HG03108 (cell line): ENCODE measurements at regions not wholly inside any gene's neighbourhood (a gene's known extent, or its start where the extent isn't known, plus 50 kb on each side); places are given as distances from the start of the nearest gene placed in this dataset.

Source experiments
- ATAC-seq: cut with Tn5 transposase; IDR thresholded peaks from one replicate; pipeline ENCODE4 v1.9.1; 2021; ENCODE audit warnings: moderate library complexity; ENCODE audit not compliant: unreplicated experiment

GRCh38 chr4:22987870-22988269 is 295.1 kb downstream of the GBA3 start:
- no peak for ATAC-seq

DNA sequence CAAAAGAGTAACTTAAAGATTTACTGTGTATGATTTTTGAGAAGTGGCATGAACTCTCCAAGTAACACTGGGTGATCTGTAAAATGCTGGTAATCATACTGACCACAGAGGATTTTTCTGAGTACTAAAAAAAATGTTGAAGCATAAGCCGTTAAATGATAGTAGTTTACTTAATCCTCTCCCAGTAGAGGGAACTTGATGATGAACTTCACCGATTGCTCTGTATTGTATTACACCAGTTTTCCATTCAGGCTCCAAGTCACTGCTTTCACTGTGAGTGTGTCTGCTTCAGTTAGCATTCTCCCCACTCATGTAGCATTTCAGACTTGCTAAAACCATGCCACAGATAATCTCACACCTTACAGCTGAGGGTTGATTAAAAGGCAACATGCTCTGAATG is 294.1 kb downstream of the GBA3 start:
- no peak for ATAC-seq

DNA sequence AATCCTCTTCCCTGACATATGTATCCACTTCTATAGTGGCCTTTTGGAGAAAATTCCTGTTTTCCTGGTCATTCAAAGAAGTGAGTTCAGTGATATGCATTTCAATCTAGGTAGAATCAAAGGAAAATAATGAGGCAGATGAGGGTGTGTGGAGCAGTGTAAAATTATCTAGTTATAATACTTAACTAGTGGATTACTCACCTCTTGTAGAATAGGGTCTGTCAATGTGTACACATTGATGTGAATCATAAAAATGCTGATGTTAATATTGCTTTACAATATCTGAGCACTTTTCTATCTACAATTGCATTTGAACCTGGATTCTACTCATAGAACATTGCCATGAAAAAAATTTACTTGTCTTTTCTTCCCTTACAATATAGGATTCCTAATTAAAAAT is 293.5 kb downstream of the GBA3 start:
- ATAC-seq = no peak

DNA sequence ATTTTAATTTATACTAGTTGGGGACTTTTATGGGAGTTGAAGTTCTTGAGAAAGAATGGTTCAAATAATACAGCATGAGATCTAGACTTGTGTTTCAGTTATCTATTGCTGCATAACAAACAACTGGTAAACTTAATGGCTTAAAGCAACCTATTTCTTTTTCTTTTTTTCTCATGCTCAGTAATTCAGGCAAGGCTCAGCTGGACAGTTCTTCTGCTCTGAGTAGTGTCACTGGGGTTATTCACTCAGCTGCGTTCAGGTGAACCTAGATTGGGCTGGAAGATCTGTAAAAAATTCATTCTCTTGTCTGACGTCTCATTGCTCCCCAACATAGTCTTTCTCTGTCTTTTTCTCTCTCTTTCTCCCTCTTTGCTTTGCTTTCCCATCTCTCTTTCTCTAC is 291.7 kb downstream of the GBA3 start:
- ATAC-seq = no peak

GRCh38 chr4:22978656-22979055 is 285.9 kb downstream of the GBA3 start:
- ATAC-seq = no peak

- ATAC-seq = no peak
Observed at GRCh38 chr4:22970665-22971064, 277.9 kb downstream of the GBA3 start.

- no peak for ATAC-seq
Observed at GRCh38 chr4:22969287-22969896, 276.7 kb downstream of the GBA3 start.

GRCh38 chr4:22962295-22962694 is 269.6 kb downstream of the GBA3 start:
- no peak for ATAC-seq

DNA sequence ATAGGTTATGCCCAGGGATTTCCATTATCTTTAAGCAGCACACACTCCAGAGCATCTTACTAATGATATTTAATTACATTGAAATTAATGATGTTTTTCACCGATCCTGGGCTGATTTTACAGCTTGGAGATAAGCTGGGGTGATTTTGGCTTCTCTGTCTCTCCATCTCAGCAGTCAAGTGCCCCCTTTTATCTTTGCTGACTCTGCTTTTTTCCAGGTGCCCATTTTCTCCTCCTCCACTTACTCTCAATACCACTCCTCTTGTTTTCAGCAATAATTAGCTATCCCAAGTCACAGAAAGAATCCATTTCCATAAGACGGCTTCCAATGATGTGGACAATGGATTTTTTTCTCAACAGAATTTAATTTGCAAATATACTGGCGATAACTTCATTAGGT is 266.7 kb downstream of the GBA3 start:
- ATAC-seq = no peak

DNA sequence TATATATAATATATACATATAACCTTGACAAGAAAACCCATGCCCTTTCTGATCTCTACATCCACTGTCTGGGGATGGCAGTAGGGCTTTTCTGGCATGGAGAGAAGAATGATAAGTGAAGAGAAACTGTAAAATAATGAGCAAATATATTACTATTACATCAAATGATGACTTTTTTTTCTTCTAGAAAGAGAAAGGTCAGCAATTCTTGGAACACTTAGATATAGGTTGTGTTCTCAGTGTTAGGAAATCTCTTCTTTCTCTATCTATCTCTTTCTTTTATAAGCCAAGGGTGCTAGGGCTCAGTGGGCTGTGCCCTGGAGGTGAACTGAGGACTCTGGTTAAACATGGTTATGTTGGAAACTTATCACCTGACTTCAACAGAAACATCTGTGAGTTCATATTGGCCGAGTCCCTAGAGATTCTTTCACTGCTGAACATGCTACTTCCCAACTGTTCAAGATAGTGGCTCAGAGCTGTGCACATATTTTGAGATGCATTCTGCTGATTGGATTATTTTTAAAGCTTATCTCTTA is 265.1 kb downstream of the GBA3 start:
- ATAC-seq = no peak

DNA sequence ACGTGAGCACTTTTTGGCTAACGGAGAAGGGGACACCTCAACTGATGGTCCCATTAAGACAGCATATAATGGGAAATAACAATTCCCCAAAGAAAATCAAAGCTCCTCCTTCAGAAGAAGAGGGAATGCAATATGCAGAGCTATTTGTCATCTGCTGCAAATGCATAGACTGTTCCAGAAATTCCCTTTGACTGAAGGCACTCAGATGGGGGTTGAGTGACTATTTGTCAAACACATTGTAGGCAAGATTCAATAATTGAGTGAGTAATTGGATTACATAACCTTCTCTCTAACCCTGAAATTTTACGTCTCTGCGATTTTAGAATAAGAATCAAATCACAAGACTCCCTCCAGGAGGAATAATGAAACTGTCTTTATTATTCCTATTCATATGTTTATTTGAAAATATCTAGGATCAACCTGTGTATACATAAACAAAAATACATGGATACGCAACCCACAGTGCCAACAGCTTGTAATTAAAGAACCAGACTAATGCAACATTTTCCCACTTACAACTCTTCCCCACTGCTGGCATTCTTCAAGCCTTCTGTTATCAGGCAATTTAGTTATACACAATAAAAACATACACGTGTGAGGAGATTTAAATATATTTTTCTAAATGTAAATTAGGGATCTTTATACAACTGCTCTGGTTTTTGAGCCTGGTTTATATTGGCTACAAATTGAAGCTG is 256.6 kb downstream of the GBA3 start:
- no peak for ATAC-seq

DNA sequence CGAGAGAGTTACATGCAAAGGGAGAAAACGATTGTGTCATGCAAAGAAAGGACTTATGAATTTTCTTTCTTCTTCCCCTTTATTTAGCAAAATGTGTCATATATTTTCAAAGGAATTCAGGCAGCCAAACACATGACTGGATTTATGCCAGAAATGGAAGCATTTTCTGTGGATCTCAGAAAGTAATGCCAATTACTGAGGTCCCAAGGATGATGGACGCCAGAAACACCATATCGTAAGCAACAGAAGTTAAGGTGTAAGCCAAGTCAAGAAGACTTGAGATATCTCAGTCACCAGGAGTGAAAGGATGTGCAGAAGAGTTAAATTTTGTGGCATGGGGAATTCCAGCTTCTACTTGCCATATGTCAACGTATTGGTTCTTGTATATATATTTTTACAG is 255.1 kb downstream of the GBA3 start:
- ATAC-seq = no peak

DNA sequence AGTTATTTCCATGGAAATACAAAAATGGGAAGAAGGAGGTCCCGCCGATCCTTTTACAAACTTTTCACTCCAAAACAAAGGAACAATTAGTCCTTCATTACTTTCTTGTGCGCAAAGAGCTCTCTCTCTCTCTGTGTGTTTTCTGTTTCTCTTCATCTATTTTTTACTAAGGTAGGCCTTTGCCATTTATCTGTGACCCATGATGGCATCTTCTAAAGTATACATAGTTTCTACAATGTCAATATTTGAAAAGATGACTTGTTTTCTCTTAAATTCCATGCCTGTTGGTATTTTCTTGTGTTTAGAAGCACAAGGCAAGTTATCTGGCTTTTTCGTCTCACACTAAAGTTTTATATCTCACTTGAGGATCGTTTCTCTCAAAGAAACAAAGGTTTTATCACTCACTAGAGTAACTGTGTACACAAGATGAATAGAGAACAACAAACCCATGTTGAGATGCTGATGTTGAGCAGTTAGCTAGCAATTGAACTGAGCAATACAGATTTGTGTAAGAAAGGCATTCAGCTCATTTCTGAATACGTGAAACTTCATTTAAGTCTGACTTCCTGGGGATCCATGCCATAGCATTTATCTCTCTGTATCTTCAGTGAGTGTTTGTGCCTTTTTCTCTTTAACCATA is 250.3 kb downstream of the GBA3 start:
- no peak for ATAC-seq

- ATAC-seq = no peak
Observed at GRCh38 chr4:22941688-22942375, 249.1 kb downstream of the GBA3 start.

GRCh38 chr4:22932326-22932725 is 239.6 kb downstream of the GBA3 start:
- no peak for ATAC-seq

- no peak for ATAC-seq
Observed at GRCh38 chr4:22922426-22922825, 229.7 kb downstream of the GBA3 start.

DNA sequence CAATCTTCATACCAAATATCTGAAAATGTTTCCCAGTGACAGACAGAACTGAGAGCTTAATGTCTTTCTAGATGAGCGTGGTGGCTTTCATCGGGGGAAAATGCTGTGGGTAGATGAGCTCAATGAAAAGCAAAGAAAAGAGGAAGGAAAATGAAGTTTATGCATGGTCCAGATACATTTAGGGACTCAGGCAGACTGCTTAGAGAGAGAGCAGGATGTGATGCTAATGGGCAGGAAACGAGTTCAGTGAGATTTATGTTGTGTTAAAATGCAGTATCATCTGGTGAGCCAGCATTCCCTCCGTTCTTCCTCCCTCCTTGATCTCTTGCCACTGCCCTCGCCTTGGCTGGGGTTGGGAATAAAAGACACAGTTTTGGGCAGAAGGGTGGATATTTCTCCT is 229.2 kb downstream of the GBA3 start:
- ATAC-seq = no peak

- no peak for ATAC-seq
Observed at GRCh38 chr4:22911285-22911684, 218.5 kb downstream of the GBA3 start.

DNA sequence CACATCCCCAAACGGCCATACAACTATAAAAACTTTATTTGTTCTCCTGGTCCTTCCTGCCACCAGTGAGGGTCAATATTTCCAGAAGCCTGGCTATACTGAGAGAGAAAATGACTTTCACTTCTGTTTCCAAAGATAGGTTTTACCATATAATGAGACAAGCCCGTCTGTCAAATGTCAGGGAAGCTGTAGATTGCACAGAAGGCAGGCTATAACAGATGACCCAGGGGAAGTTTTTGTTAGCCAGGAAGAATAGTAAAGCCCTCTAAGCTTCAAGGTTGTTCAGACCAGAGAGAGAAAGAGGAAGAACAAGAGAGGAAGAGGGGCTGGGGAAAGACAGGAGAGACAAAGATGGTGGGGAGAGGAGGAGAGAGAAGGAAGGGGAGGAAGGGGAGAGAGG is 217.5 kb downstream of the GBA3 start:
- ATAC-seq = no peak

DNA sequence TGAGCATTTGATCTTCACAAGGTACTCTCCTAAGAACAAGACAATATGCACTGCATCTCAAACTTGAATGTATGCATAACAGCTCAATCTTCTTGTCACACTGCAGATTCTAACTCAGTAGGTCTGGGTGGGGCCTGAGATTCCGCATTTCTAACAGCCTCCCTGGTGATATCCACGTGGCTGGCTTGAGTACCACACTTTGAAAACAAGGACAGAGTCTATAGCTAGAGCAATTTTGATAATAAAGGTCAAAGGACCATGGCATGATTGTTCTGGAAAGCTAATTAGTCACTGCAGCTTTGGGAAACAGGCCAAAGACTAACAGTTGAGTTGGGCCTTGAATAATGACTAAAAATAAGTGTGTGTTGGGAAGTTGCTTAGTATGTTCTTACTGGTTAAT is 213.3 kb downstream of the GBA3 start:
- no peak for ATAC-seq

DNA sequence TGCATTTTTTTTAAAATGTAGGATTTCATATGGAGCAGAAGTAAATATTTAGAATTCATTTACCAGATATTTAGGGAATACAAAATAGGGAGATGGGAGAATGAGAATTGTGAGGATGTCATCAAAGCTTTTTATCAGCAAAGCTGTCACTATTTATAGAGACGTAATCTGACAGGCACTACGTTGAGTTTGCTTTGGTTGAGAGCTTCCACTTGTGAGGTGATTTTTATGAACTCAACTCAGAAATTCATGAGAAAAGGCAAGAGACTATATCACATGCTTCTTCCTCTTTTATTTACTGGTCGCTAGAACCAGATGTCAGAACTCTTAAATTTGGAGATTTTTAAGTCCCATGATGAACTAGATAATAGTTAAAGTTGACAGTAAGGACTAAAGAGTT is 211.2 kb downstream of the GBA3 start:
- ATAC-seq = no peak

GRCh38 chr4:22901631-22902030 is 208.9 kb downstream of the GBA3 start:
- ATAC-seq = no peak
